IMR-90 (cell line): ENCODE measurements at regions not wholly inside any gene's neighbourhood (a gene's known extent, or its start where the extent isn't known, plus 50 kb on each side); places are given as distances from the start of the nearest gene placed in this dataset.

Source experiments
- ATAC-seq: fragments of 200-7000 bp; cut with Tn5 transposase; 2 replicates; pipeline ENCODE4 v1.9.1; 2020; ENCODE audit warnings: low read depth, mild to moderate bottlenecking, moderate library complexity
- BruUV-seq: library from RNA; stranded (reverse); fragments of 400-500 nt; replicated peaks from 2 replicates; lab custom pipeline; 2021; lab: Mats Ljungman, UMichigan
- CTCF ChIA-PET: fragments of 300-600 bp; formaldehyde crosslinking; extraction: SDS; loops from one replicate; lab custom pipeline; 2021; ENCODE audit warnings: antibody characterized with exemption; lab: Yijun Ruan, JAX
- POLR2A ChIA-PET: fragments of 300-600 bp; sonication (Branson Sonifier 250); formaldehyde crosslinking; loops from one replicate; lab custom pipeline; 2022; ENCODE audit warnings: antibody characterized with exemption; ENCODE audit not compliant: unreplicated experiment; lab: Charles Lee
- DNase-seq: peaks from one replicate; pipeline ENCODE4 v3.0.0; 2013
- H2AFZ ChIP-seq: replicated peaks from 2 replicates; pipeline ENCODE3; 2013; ENCODE audit warnings: low read length, mild to moderate bottlenecking; ENCODE audit not compliant: poor library complexity
- H2AK5ac ChIP-seq: 2 replicates; pipeline ENCODE4 v1.6.1; 2013; ENCODE audit warnings: low read depth, low read length, inconsistent platforms
- H2AK9ac ChIP-seq: replicated peaks from 2 replicates; pipeline ENCODE3; 2013; ENCODE audit warnings: mild to moderate bottlenecking, low read depth, low read length, moderate library complexity; ENCODE audit not compliant: poor library complexity
- H2BK120ac ChIP-seq: 2 replicates; pipeline ENCODE4 v1.6.1; 2013; ENCODE audit warnings: low read depth, low read length, inconsistent platforms
- H2BK15ac ChIP-seq: 3 replicates; pipeline ENCODE4 v1.6.1; 2013; ENCODE audit warnings: low read depth, low read length, inconsistent platforms
- H2BK20ac ChIP-seq: 2 replicates; pipeline ENCODE4 v1.6.1; 2013; ENCODE audit warnings: low read depth, mild to moderate bottlenecking, inconsistent platforms, low read length, moderate library complexity
- H2BK5ac ChIP-seq: 2 replicates; pipeline ENCODE4 v1.6.1; 2013; ENCODE audit warnings: mild to moderate bottlenecking, low read depth, low read length, inconsistent platforms; ENCODE audit not compliant: poor library complexity, severe bottlenecking
- H3K14ac ChIP-seq: replicated peaks from 2 replicates; pipeline ENCODE4 v1.6.1; 2013; ENCODE audit warnings: low read depth, low read length, inconsistent platforms
- H3K18ac ChIP-seq: 2 replicates; pipeline ENCODE4 v1.6.1; 2013; ENCODE audit warnings: low read depth, low read length, control low read depth
- H3K23ac ChIP-seq: 2 replicates; pipeline ENCODE4 v1.6.1; 2013; ENCODE audit warnings: low read depth, low read length, inconsistent platforms
- H3K27ac ChIP-seq: 2 replicates; pipeline ENCODE4 v1.5.1; 2013; ENCODE audit warnings: mild to moderate bottlenecking, control low read depth, low read length; ENCODE audit not compliant: insufficient read depth
- H3K27me3 ChIP-seq: 2 replicates; pipeline ENCODE4 v1.6.1; 2013; ENCODE audit warnings: low read length; ENCODE audit not compliant: control insufficient read depth, insufficient read depth
- H3K36me3 ChIP-seq: 2 replicates; pipeline ENCODE4 v1.6.1; 2013; ENCODE audit warnings: low read length, mixed read lengths; ENCODE audit not compliant: control insufficient read depth, insufficient read depth
- H3K4ac ChIP-seq: 2 replicates; pipeline ENCODE4 v1.6.1; 2013; ENCODE audit warnings: low read depth, low read length, inconsistent platforms
- H3K4me1 ChIP-seq: 2 replicates; pipeline ENCODE4 v1.6.1; 2013; ENCODE audit warnings: low read length, mixed read lengths; ENCODE audit not compliant: control insufficient read depth, insufficient read depth
- H3K4me2 ChIP-seq: 2 replicates; pipeline ENCODE4 v1.6.1; 2013; ENCODE audit warnings: low read depth, mild to moderate bottlenecking, control low read depth, low read length, moderate library complexity
- H3K4me3 ChIP-seq: 2 replicates; pipeline ENCODE4 v1.5.1; 2013; ENCODE audit warnings: low read depth, mild to moderate bottlenecking, control low read depth, low read length, moderate library complexity; ENCODE audit not compliant: insufficient read depth
- H3K56ac ChIP-seq: 2 replicates; pipeline ENCODE4 v1.6.1; 2013; ENCODE audit warnings: low read length, inconsistent platforms; ENCODE audit not compliant: insufficient read depth; ENCODE audit errors: extremely low read depth
- H3K79me1 ChIP-seq, 2 experiments: 2 replicates each; pipeline ENCODE4 v1.6.1; 2013; ENCODE audit warnings: low read length in 2 of 2, inconsistent platforms in 1 of 2, low read depth in 1 of 2
- H3K9ac ChIP-seq: 2 replicates; pipeline ENCODE4 v1.6.1; 2013; ENCODE audit warnings: low read depth, low read length, control low read depth
- H3K9me1 ChIP-seq: 2 replicates; pipeline ENCODE4 v1.6.1; 2013; ENCODE audit warnings: low read length, inconsistent platforms; ENCODE audit not compliant: insufficient read depth
- H3K9me3 ChIP-seq: 2 replicates; pipeline ENCODE4 v1.6.1; 2013; ENCODE audit warnings: low read length; ENCODE audit not compliant: control insufficient read depth, insufficient read depth
- H4K20me1 ChIP-seq: 2 replicates; pipeline ENCODE4 v1.6.1; 2013; ENCODE audit warnings: low read length, inconsistent platforms; ENCODE audit not compliant: insufficient read depth
- H4K5ac ChIP-seq: 2 replicates; pipeline ENCODE4 v1.6.1; 2013; ENCODE audit warnings: mild to moderate bottlenecking, low read depth, low read length, control low read depth
- H4K8ac ChIP-seq, 2 experiments: 2 replicates each; pipeline ENCODE4 v1.6.1; 2013; ENCODE audit warnings: low read depth in 2 of 2, low read length in 2 of 2, control low read depth in 1 of 2, inconsistent platforms in 1 of 2
- H4K91ac ChIP-seq: 2 replicates; pipeline ENCODE4 v1.6.1; 2013; ENCODE audit warnings: low read depth, low read length, inconsistent platforms; ENCODE audit not compliant: insufficient read depth
- BHLHE40 ChIP-seq: fragments of 150-350 bp; IDR thresholded peaks from 2 replicates; pipeline ENCODE4 v1.6.1; 2016; ENCODE audit warnings: mild to moderate bottlenecking, low read depth, low read length
- CEBPB ChIP-seq: IDR thresholded peaks from 2 replicates; pipeline ENCODE4 v1.6.1; 2012; ENCODE audit warnings: low read depth, low read length, improper control_type of control experiment
- CHD1 ChIP-seq: IDR thresholded peaks from 2 replicates; pipeline ENCODE4 v1.6.1; 2012; ENCODE audit warnings: low read depth, low read length, improper control_type of control experiment
- ELK1 ChIP-seq: fragments of 150-350 bp; IDR thresholded peaks from 2 replicates; pipeline ENCODE4 v1.6.1; 2016; ENCODE audit warnings: low read depth, mild to moderate bottlenecking, low read length, moderate library complexity, borderline replicate concordance
- FOS ChIP-seq: fragments of 150-350 bp; IDR thresholded peaks from 2 replicates; pipeline ENCODE4 v1.6.1; 2016; ENCODE audit warnings: low read depth, low read length
- MAFK ChIP-seq: IDR thresholded peaks from 2 replicates; pipeline ENCODE4 v1.6.1; 2012; ENCODE audit warnings: low read depth, low read length, improper control_type of control experiment
- MAZ ChIP-seq: IDR thresholded peaks from 2 replicates; pipeline ENCODE4 v1.6.1; 2012; ENCODE audit warnings: low read depth, mild to moderate bottlenecking, low read length, improper control_type of control experiment, moderate library complexity, borderline replicate concordance
- MXI1 ChIP-seq: IDR thresholded peaks from 2 replicates; pipeline ENCODE4 v1.6.1; 2012; ENCODE audit warnings: low read depth, mild to moderate bottlenecking, low read length, moderate library complexity, borderline replicate concordance
- NFE2L2 ChIP-seq: fragments of 150-350 bp; IDR thresholded peaks from 2 replicates; pipeline ENCODE4 v1.6.1; 2016; ENCODE audit warnings: low read depth, mild to moderate bottlenecking, low read length
- POLR2A ChIP-seq: IDR thresholded peaks from 2 replicates; pipeline ENCODE4 v1.6.1; 2012; ENCODE audit warnings: mild to moderate bottlenecking, low read depth, low read length
- RAD21 ChIP-seq: IDR thresholded peaks from 2 replicates; pipeline ENCODE4 v1.6.1; 2012; ENCODE audit warnings: low read length, improper control_type of control experiment
- RCOR1 ChIP-seq: IDR thresholded peaks from 2 replicates; pipeline ENCODE4 v1.6.1; 2012; ENCODE audit warnings: mild to moderate bottlenecking, low read length, improper control_type of control experiment; ENCODE audit not compliant: insufficient replicate concordance
- RFX5 ChIP-seq: IDR thresholded peaks from 2 replicates; pipeline ENCODE4 v1.8.0; 2012; ENCODE audit warnings: low read depth, mild to moderate bottlenecking, low read length, moderate library complexity
- SMC3 ChIP-seq: fragments of 150-350 bp; IDR thresholded peaks from 2 replicates; pipeline ENCODE4 v1.6.1; 2016; ENCODE audit warnings: low read depth, mild to moderate bottlenecking, antibody characterized with exemption, low read length, moderate library complexity
- USF2 ChIP-seq: fragments of 150-350 bp; IDR thresholded peaks from 2 replicates; pipeline ENCODE4 v1.6.1; 2017; ENCODE audit warnings: mild to moderate bottlenecking, antibody characterized with exemption, low read length, low read depth
- WGBS, 2 experiments: methylation state at CpG; one replicate each; pipeline versions ENCODE4 v1.1.5 to v1.1.7; 2013; ENCODE audit warnings: missing lambda C conversion rate in 2 of 2; ENCODE audit not compliant: insufficient read length in 1 of 2; ENCODE audit errors: extremely low coverage in 2 of 2; 5-methylcytosine and 5-hydroxymethylcytosine counted together
- dilution Hi-C: fragments of 300-500 bp; cut with HindIII; formaldehyde crosslinking; loops from one replicate; pipeline ENCODE4 v1.14.3; 2018; ENCODE audit warnings: low sequenced_read_pairs; ENCODE audit not compliant: unreplicated experiment
- in situ Hi-C: fragments of 300-500 bp; cut with MboI; formaldehyde crosslinking; loops from 3 replicates; pipeline ENCODE4 v1.14.3; 2019; ENCODE audit warnings: low sequenced_read_pairs, inconsistent platforms, mixed read lengths
- intact Hi-C: fragments of 100-400 bp; cut with micrococcal nuclease; formaldehyde crosslinking; loops from 2 replicates; pipeline ENCODE4 v1.10.0; 2022
- TF ChIP-seq, protein P1 (sequence below): conservative IDR thresholded peaks from 2 replicates; pipeline ENCODE4 v1.5.1; 2012; ENCODE audit warnings: mild to moderate bottlenecking, low read depth, low read length, improper control_type of control experiment

- no TSS peak for BruUV-seq
- peaks cover 20% of the 10 kb centered on the region for H3K4me1 ChIP-seq
- in situ Hi-C loops = loop anchor here (25.0 kb wide), 2 partner anchors 681 to 944 kb away; no protein-coding TSS in a partner anchor
Observed at GRCh38 chr2:120681181-120681580, 54.5 kb upstream of the GLI2 start.

More at GRCh38 chr2:120681181-120681580, 54.5 kb upstream of the GLI2 start:
- peaks cover 12% of the 10 kb centered on the region for H3K27me3 ChIP-seq
- H2AK5ac ChIP-seq = peak overlapping the region; percentile 27; the same call in 1 of the 2 replicates
- ChIA-PET CTCF (interaction anchor here (0.8 to 3.6 kb wide), 6 partner anchors 338 to 399 kb away, joined by 3 to 34 read pairs (median 4); no protein-coding TSS in a partner anchor), POLR2A (no interaction called here)
- WGBS, 2 experiments = 86% methylated on average over 2 of the region's 4 CpGs; no CpG with 5 or more reads in 1 of the 2 experiments
- no peaks in the 10 kb centered on the region for H3K79me1 ChIP-seq
- H3K36me3 ChIP-seq = no peaks in the 10 kb centered on the region
- H3K27ac ChIP-seq = no peak overlapping the region
- intact Hi-C loops (loop anchor here (5.0 kb wide), 2 partner anchors 574 to 1039 kb away; no protein-coding TSS in a partner anchor), dilution Hi-C loops (no loop called here)
- no peak overlapping the region for H4K91ac ChIP-seq
- TF ChIP-seq RAD21 (no peak), BHLHE40 (no peak), RCOR1 (no peak), NFE2L2 (no peak), SMC3 (no peak), MAZ (no peak), CEBPB (no peak), POLR2A (no peak), MXI1 (no peak), CHD1 (no peak), MAFK (no peak), USF2 (no peak), FOS (no peak), RFX5 (no peak), ELK1 (no peak)
- TF ChIP-seq, protein P1, sequence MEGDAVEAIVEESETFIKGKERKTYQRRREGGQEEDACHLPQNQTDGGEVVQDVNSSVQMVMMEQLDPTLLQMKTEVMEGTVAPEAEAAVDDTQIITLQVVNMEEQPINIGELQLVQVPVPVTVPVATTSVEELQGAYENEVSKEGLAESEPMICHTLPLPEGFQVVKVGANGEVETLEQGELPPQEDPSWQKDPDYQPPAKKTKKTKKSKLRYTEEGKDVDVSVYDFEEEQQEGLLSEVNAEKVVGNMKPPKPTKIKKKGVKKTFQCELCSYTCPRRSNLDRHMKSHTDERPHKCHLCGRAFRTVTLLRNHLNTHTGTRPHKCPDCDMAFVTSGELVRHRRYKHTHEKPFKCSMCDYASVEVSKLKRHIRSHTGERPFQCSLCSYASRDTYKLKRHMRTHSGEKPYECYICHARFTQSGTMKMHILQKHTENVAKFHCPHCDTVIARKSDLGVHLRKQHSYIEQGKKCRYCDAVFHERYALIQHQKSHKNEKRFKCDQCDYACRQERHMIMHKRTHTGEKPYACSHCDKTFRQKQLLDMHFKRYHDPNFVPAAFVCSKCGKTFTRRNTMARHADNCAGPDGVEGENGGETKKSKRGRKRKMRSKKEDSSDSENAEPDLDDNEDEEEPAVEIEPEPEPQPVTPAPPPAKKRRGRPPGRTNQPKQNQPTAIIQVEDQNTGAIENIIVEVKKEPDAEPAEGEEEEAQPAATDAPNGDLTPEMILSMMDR = no peak
- no peak overlapping the region for H3K9ac ChIP-seq
- H2AK9ac ChIP-seq = no peak overlapping the region
- no peak overlapping the region for H3K18ac ChIP-seq
- H2BK15ac ChIP-seq = no peak overlapping the region
- ATAC-seq (no peak), DNase-seq (no peak)
- no peak overlapping the region for H4K5ac ChIP-seq
- no peaks in the 10 kb centered on the region for H4K20me1 ChIP-seq
- no peak overlapping the region for H2BK120ac ChIP-seq
- H3K14ac ChIP-seq = no peak overlapping the region
- H2BK20ac ChIP-seq = no peak overlapping the region
- H4K8ac ChIP-seq = no peak overlapping the region
- no peak overlapping the region for H3K4me3 ChIP-seq
- no peak overlapping the region for H2AFZ ChIP-seq
- H3K9me3 ChIP-seq = no peaks in the 10 kb centered on the region
- no peak overlapping the region for H3K4me2 ChIP-seq
- no peak overlapping the region for H2BK5ac ChIP-seq
- no peak overlapping the region for H3K4ac ChIP-seq
- H3K23ac ChIP-seq = no peak overlapping the region
- peaks cover 3% of the 10 kb centered on the region; the same call in 1 of the 2 replicates for H3K9me1 ChIP-seq
- H3K56ac ChIP-seq = no peak overlapping the region
